Posterior vena cava (tissue), 2 donors: ENCODE measurements at regions not wholly inside any gene's neighbourhood (a gene's known extent, or its start where the extent isn't known, plus 50 kb on each side); places are given as distances from the start of the nearest gene placed in this dataset.

Source experiments
- DNase-seq: peaks from one replicate; pipeline ENCODE4 v3.0.0-alpha.2; 2020; ENCODE audit warnings: low spot score
- intact Hi-C, 2 donors: fragments of 100-400 bp; cut with DNase I; formaldehyde crosslinking; loops; one replicate each; pipeline versions ENCODE4 v1.14.1 to v1.14.2; 2022 to 2023
- donor health status: DM: yes; HTN: yes; CAD: no.
- donor health status: DM: yes; HTN: yes; CAD: no.

GRCh38 chrX:39293203-39293602 lies 491.9 kb downstream of the MID1IP1 start:
- intact Hi-C loops = loop anchor here in 1 of 2 donors (2.0 kb wide), 1 partner anchor 74 kb away; no protein-coding TSS in a partner anchor
- no peak for DNase-seq

- intact Hi-C loops = no loop called here
- DNase-seq = no peak
These were observed 495.2 kb downstream of the MID1IP1 start for GRCh38 chrX:39296472-39296871.

- intact Hi-C loops = no loop called here
- DNase-seq = no peak
These were observed 497.6 kb downstream of the MID1IP1 start for GRCh38 chrX:39298821-39299220.

- DNase-seq = no peak
- intact Hi-C loops = no loop called here
These were observed 498.4 kb downstream of the MID1IP1 start for GRCh38 chrX:39299615-39300014.

GRCh38 chrX:39301036-39301435 lies 499.8 kb downstream of the MID1IP1 start:
- no peak for DNase-seq
- intact Hi-C loops = no loop called here

GRCh38 chrX:39302838-39303237 lies 501.6 kb downstream of the MID1IP1 start:
- intact Hi-C loops = no loop called here
- DNase-seq = no peak

- intact Hi-C loops = no loop called here
These were observed 503.5 kb downstream of the MID1IP1 start for GRCh38 chrX:39304746-39305145.

GRCh38 chrX:39307488-39307887 lies 506.2 kb downstream of the MID1IP1 start:
- no peak for DNase-seq
- intact Hi-C loops = no loop called here

More at GRCh38 chrX:39304746-39305145, 503.5 kb downstream of the MID1IP1 start:
- DNase-seq = no peak

- no peak for DNase-seq
- intact Hi-C loops = no loop called here
These were observed 506.9 kb downstream of the MID1IP1 start for GRCh38 chrX:39308126-39308525.

GRCh38 chrX:39309018-39309635 lies 507.9 kb downstream of the MID1IP1 start:
- intact Hi-C loops = no loop called here
- no peak for DNase-seq

- intact Hi-C loops = no loop called here
These were observed 508.5 kb downstream of the MID1IP1 start for GRCh38 chrX:39309721-39310152.

GRCh38 chrX:39310891-39311290 lies 509.6 kb downstream of the MID1IP1 start:
- DNase-seq = no peak
- intact Hi-C loops = no loop called here

More at GRCh38 chrX:39309721-39310152, 508.5 kb downstream of the MID1IP1 start:
- no peak for DNase-seq

- intact Hi-C loops = no loop called here
- no peak for DNase-seq
These were observed 510.4 kb downstream of the MID1IP1 start for GRCh38 chrX:39311646-39312045.

- intact Hi-C loops = no loop called here
- DNase-seq = no peak
These were observed 511.9 kb downstream of the MID1IP1 start for GRCh38 chrX:39313146-39313545.

GRCh38 chrX:39318506-39319343 lies 517.5 kb downstream of the MID1IP1 start:
- no peak for DNase-seq
- intact Hi-C loops = no loop called here

- no peak for DNase-seq
- intact Hi-C loops = no loop called here
These were observed 518.9 kb downstream of the MID1IP1 start for GRCh38 chrX:39320165-39320564.

- DNase-seq = no peak
- intact Hi-C loops = no loop called here
These were observed 521.2 kb downstream of the MID1IP1 start for GRCh38 chrX:39322496-39322895.

- no peak for DNase-seq
- intact Hi-C loops = no loop called here
These were observed 523.1 kb downstream of the MID1IP1 start for GRCh38 chrX:39324233-39324930.

- intact Hi-C loops = no loop called here
- no peak for DNase-seq
These were observed 526.0 kb downstream of the MID1IP1 start for GRCh38 chrX:39327255-39327654.

- intact Hi-C loops = no loop called here
- no peak for DNase-seq
These were observed 526.4 kb downstream of the MID1IP1 start for GRCh38 chrX:39327705-39328104.
